ENCODE measurements at regions not wholly inside any gene's neighbourhood (a gene's known extent, or its start where the extent isn't known, plus 50 kb on each side); places are given as distances from the start of the nearest gene placed in this dataset.

GRCh38 chr15:66964791-66965190 lies 100.6 kb upstream of the SMAD3 start:
- H3K79me2 ChIP-seq (ENCODE audit: control insufficient read depth, insufficient read depth, low read length): no peaks in the 10 kb centered on the region
- H3K36me3 ChIP-seq (ENCODE audit: control insufficient read depth in 2 of 2, extremely low read depth in 1 of 2, insufficient read depth in 2 of 2, low read length in 2 of 2): no peaks in the 10 kb centered on the region
- no peak overlapping the region for H3K4me2 ChIP-seq (ENCODE audit: control insufficient read depth, extremely low read depth, insufficient read depth, low read depth, low read length)
- H4K20me1 ChIP-seq (ENCODE audit: control insufficient read depth, extremely low read depth, insufficient read depth, low read length): no peaks in the 10 kb centered on the region
- no peak overlapping the region for H2AFZ ChIP-seq (ENCODE audit: control insufficient read depth, low read length)
- no peaks in the 10 kb centered on the region for H3K4me1 ChIP-seq (ENCODE audit: control insufficient read depth, extremely low read depth, insufficient read depth, low read length)
- TF ChIP-seq CTCF (optimal IDR thresholded peaks at IDR 0.05 in 1 of 3, IDR thresholded peaks at IDR 0.05 in 1 of 3, conservative IDR thresholded peaks at IDR 0.05 in 1 of 3; ENCODE audit: extremely low read depth in 1 of 3, insufficient read depth in 2 of 3, low read length in 3 of 3) (no peak), EZH2 (IDR thresholded peaks at IDR 0.05; ENCODE audit: low read length) (no peak)
- H3K9me1 ChIP-seq (ENCODE audit: control insufficient read depth, extremely low read depth, insufficient read depth, low read length): no peaks in the 10 kb centered on the region
- FAIRE-seq: no peak
- no peak overlapping the region for H3K27ac ChIP-seq (ENCODE audit: control insufficient read depth, insufficient read depth, low read length)
- dilution Hi-C loops (cut with MboI; ENCODE audit: extremely low pct_ligation_motif_present, low sequenced_read_pairs): no loop called here
- DNase-seq (ENCODE audit: low read depth, low spot score): no peak
- H3K27me3 ChIP-seq (ENCODE audit: control insufficient read depth, extremely low read depth, insufficient read depth, low read length): no peaks in the 10 kb centered on the region
- no peak overlapping the region for H3K4me3 ChIP-seq (ENCODE audit: control insufficient read depth in 2 of 3, extremely low read depth in 1 of 3, insufficient read depth in 2 of 3, low read depth in 1 of 3, low read length in 3 of 3)
- no peak overlapping the region for H3K9ac ChIP-seq (ENCODE audit: control insufficient read depth, extremely low read depth, insufficient read depth, low read length)
- H3K9me3 ChIP-seq (ENCODE audit: control insufficient read depth, low read depth, low read length): no peaks in the 10 kb centered on the region

DNA sequence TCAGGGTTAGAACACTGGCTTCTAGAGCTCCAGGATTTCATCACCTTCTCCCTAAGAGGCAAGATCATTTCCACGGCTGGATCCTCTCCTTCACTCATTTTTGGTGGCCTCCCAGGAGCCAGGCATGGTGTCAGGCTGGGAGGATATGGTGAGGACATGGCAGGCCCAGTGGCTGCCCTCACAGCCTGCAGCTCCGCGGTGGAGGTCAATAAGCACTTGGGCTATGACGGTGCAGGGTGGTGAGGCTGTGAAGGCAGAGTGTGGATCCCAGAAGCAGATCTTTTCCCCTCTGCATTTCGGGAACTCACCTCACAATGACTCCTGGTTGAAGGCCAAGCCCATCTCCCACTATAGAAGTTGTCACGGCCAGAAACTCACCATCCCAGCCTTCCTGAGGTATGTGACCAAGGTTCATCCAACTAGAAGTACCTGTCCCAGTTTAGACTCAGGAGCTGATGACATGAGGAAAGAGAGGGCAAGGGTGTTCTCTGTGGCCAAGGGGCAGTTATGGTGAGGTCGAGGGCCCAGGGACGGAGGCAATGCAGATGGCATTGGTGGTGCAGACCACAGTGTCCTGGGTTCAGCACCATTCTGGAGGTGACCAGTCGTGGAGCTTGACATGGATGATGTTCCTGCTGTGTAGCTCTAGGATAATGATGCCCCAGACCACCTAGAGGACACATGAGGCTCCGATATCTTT lies 100.1 kb upstream of the SMAD3 start:
- Histone ChIP-seq H3K27me3 (ENCODE audit: control insufficient read depth, extremely low read depth, insufficient read depth, low read length) (no peaks in the 10 kb centered on the region), H3K4me3 (ENCODE audit: control insufficient read depth in 2 of 3, extremely low read depth in 1 of 3, insufficient read depth in 2 of 3, low read depth in 1 of 3, low read length in 3 of 3) (no peak overlapping the region), H3K4me1 (ENCODE audit: control insufficient read depth, extremely low read depth, insufficient read depth, low read length) (no peaks in the 10 kb centered on the region), H3K9me3 (ENCODE audit: control insufficient read depth, low read depth, low read length) (no peaks in the 10 kb centered on the region), H3K36me3 (ENCODE audit: control insufficient read depth in 2 of 2, extremely low read depth in 1 of 2, insufficient read depth in 2 of 2, low read length in 2 of 2) (no peaks in the 10 kb centered on the region), H3K9me1 (ENCODE audit: control insufficient read depth, extremely low read depth, insufficient read depth, low read length) (no peaks in the 10 kb centered on the region), H3K27ac (ENCODE audit: control insufficient read depth, insufficient read depth, low read length) (no peak overlapping the region), H4K20me1 (ENCODE audit: control insufficient read depth, extremely low read depth, insufficient read depth, low read length) (no peaks in the 10 kb centered on the region), H3K79me2 (ENCODE audit: control insufficient read depth, insufficient read depth, low read length) (no peaks in the 10 kb centered on the region), H2AFZ (ENCODE audit: control insufficient read depth, low read length) (no peak overlapping the region), H3K4me2 (ENCODE audit: control insufficient read depth, extremely low read depth, insufficient read depth, low read depth, low read length) (no peak overlapping the region), H3K9ac (ENCODE audit: control insufficient read depth, extremely low read depth, insufficient read depth, low read length) (no peak overlapping the region)
- dilution Hi-C loops (cut with MboI; ENCODE audit: extremely low pct_ligation_motif_present, low sequenced_read_pairs): no loop called here
- FAIRE-seq (no peak), DNase-seq (ENCODE audit: low read depth, low spot score) (no peak)
- TF ChIP-seq EZH2 (IDR thresholded peaks at IDR 0.05; ENCODE audit: low read length) (no peak), CTCF (optimal IDR thresholded peaks at IDR 0.05 in 1 of 3, IDR thresholded peaks at IDR 0.05 in 1 of 3, conservative IDR thresholded peaks at IDR 0.05 in 1 of 3; ENCODE audit: extremely low read depth in 1 of 3, insufficient read depth in 2 of 3, low read length in 3 of 3) (no peak)
